HepG2 (cell line): ENCODE measurements at regions not wholly inside any gene's neighbourhood (a gene's known extent, or its start where the extent isn't known, plus 50 kb on each side); places are given as distances from the start of the nearest gene placed in this dataset.

ENCODE experiments used
- ATF6 ChIP-seq: sonication (generic); formaldehyde crosslinking; conservative IDR thresholded peaks from 2 replicates; pipeline ENCODE4 v1.4.0; 2020; ENCODE audit warnings: missing genetic modification reagents
- E2F5 ChIP-seq: sonication (generic); formaldehyde crosslinking; conservative IDR thresholded peaks from 2 replicates; pipeline ENCODE4 v1.4.0; 2020; ENCODE audit warnings: missing genetic modification reagents
- FOXK2 ChIP-seq: fragments of 450-650 bp; IDR thresholded peaks from 2 replicates; pipeline ENCODE4 v1.6.1; 2016
- HNF4A ChIP-seq: sonication (generic); formaldehyde crosslinking; IDR thresholded peaks from 2 replicates; pipeline ENCODE4 v1.4.0; 2020; ENCODE audit warnings: missing genetic modification reagents
- IRF9 ChIP-seq: sonication (generic); formaldehyde crosslinking; IDR thresholded peaks from 2 replicates; pipeline ENCODE4 v1.8.0; 2022; ENCODE audit warnings: missing genetic modification reagents, mild to moderate bottlenecking, borderline replicate concordance
- MAFF ChIP-seq: IDR thresholded peaks from 2 replicates; pipeline ENCODE4 v1.6.1; 2011; ENCODE audit warnings: low read depth, low read length, improper control_type of control experiment
- MTA3 ChIP-seq: sonication (generic); formaldehyde crosslinking; IDR thresholded peaks from 2 replicates; pipeline ENCODE4 v1.4.0; 2020; ENCODE audit warnings: missing genetic modification reagents
- NCOA1 ChIP-seq: sonication (generic); formaldehyde crosslinking; IDR thresholded peaks from 2 replicates; pipeline ENCODE4 v1.9.0; 2021; ENCODE audit warnings: missing genetic modification reagents
- NR2F2 ChIP-seq: IDR thresholded peaks from 2 replicates; pipeline ENCODE4 v1.6.1; 2012; ENCODE audit warnings: low read depth, inconsistent platforms, borderline replicate concordance
- NR2F6 ChIP-seq, 2 experiments: IDR thresholded peaks; 2 replicates each; pipeline ENCODE4 v1.6.1; 2016; ENCODE audit warnings: antibody characterized with exemption in 1 of 2, mild to moderate bottlenecking in 1 of 2
- PCBP2 ChIP-seq: fragments of 200-400 bp; formaldehyde crosslinking; optimal IDR thresholded peaks from 2 replicates; pipeline ENCODE3; 2018; ENCODE audit warnings: low read length, low read depth; ENCODE audit not compliant: poor library complexity, severe bottlenecking
- REXO4 ChIP-seq: sonication (generic); formaldehyde crosslinking; IDR thresholded peaks from 2 replicates; pipeline ENCODE4 v1.8.0; 2022; ENCODE audit warnings: missing genetic modification reagents, mild to moderate bottlenecking, borderline replicate concordance
- SIN3A ChIP-seq: IDR thresholded peaks from 2 replicates; pipeline ENCODE4 v1.6.1; 2011; ENCODE audit warnings: low read depth, mild to moderate bottlenecking, control low read depth, low read length, borderline replicate concordance
- SRSF4 ChIP-seq: fragments of 200-400 bp; formaldehyde crosslinking; IDR thresholded peaks from one replicate; pipeline ENCODE4 v1.6.1; 2018; ENCODE audit warnings: mild to moderate bottlenecking, low read depth, low read length, moderate library complexity; ENCODE audit not compliant: poor library complexity, severe bottlenecking
- TCF7L2 ChIP-seq: IDR thresholded peaks from 2 replicates; pipeline ENCODE4 v1.6.1; 2011; ENCODE audit warnings: mild to moderate bottlenecking, low read depth, low read length, moderate library complexity
- YEATS2 ChIP-seq: sonication (generic); formaldehyde crosslinking; IDR thresholded peaks from 2 replicates; pipeline ENCODE4 v1.4.0; 2020; ENCODE audit warnings: missing genetic modification reagents, borderline replicate concordance
- ZBTB7B ChIP-seq: sonication (generic); formaldehyde crosslinking; IDR thresholded peaks from 2 replicates; pipeline ENCODE4 v1.4.0; 2020; ENCODE audit warnings: missing genetic modification reagents
- ZNF143 ChIP-seq: sonication (generic); formaldehyde crosslinking; IDR thresholded peaks from 2 replicates; pipeline ENCODE4 v1.4.0; 2020; ENCODE audit warnings: missing genetic modification reagents
- ZNF30 ChIP-seq: sonication (generic); formaldehyde crosslinking; IDR thresholded peaks from 2 replicates; pipeline ENCODE4 v1.5.0; 2020; ENCODE audit warnings: mild to moderate bottlenecking, missing genetic modification reagents
- ZNF644 ChIP-seq: IDR thresholded peaks from 2 replicates; pipeline ENCODE4 v1.6.1; 2016; ENCODE audit warnings: low read depth
- ZNF678 ChIP-seq: sonication (generic); formaldehyde crosslinking; IDR thresholded peaks from 2 replicates; pipeline ENCODE4 v1.4.0; 2020; ENCODE audit warnings: mild to moderate bottlenecking, missing genetic modification reagents
- ZNF7 ChIP-seq: IDR thresholded peaks from 2 replicates; pipeline ENCODE4 v1.6.1; 2016; ENCODE audit warnings: missing biosample characterization, missing genetic modification reagents
- ZNF891 ChIP-seq: sonication (generic); formaldehyde crosslinking; IDR thresholded peaks from 2 replicates; pipeline ENCODE4 v1.5.0; 2020; ENCODE audit warnings: mild to moderate bottlenecking, missing genetic modification reagents
- TF ChIP-seq, protein P1 (sequence below), 2 experiments: fragments of 450-650 bp in 1 of 2; sonication (generic) in 1 of 2; formaldehyde crosslinking; IDR thresholded peaks; 2 replicates each; pipeline versions ENCODE4 v1.5.0 to v1.8.0; 2020 to 2022; ENCODE audit warnings: mild to moderate bottlenecking in 1 of 2, missing genetic modification reagents in 1 of 2
- TF ChIP-seq, protein P2 (sequence below): sonication (generic); formaldehyde crosslinking; IDR thresholded peaks from 2 replicates; pipeline ENCODE4 v1.5.0; 2020; ENCODE audit warnings: missing genetic modification reagents

DNA sequence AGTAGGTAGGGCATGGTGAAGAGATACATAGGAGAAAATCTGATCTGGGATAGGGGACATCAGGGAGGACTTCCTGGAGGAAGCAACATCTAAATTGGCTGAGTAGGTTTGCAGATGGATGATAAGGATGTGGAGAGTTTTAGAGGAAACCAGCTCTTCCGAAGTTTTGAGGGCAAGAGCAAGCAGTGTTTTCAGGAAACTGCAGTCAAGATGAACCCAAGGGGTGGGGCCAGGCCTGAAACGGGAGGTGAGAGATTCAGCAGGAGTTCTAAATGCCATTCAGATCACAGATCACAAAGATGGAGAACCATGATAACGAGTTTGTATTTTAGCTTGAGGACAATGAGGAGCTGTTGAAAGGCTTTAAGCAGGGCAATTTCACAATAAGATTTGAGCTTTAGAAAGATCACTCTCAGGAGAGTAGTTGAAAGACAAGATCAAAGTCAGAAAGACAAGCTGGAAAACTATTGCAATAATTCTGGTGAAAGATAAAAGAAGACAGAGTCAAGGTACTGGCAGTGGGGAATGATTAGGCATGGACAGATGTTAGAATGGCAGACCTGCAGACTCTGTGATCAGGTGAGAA is 70.1 kb upstream of the PLXNC1 start (continued):
- TF ChIP-seq SIN3A (no peak), ZNF7 (CRISPR knock-in tag) (no peak), ZNF644 (CRISPR knock-in tag) (0 out of 2 replicates have a peak, but pooled peaks have one; percentile 20), FOXK2 (no peak), NCOA1 (CRISPR knock-in tag) (no peak), REXO4 (no peak), MAFF (no peak), NR2F2 (peak; percentile 15; the same call in 1 of the 2 replicates), ZNF891 (CRISPR knock-in tag) (no peak), MTA3 (CRISPR knock-in tag) (no peak), NR2F6 (IDR thresholded peaks at IDR 0.05) (peak; percentile 38; the same call in 1 of the 2 replicates), NR2F6 (CRISPR knock-in tag; IDR thresholded peaks at IDR 0.05) (no peak), ZBTB7B (CRISPR knock-in tag) (no peak), E2F5 (CRISPR knock-in tag) (no peak), PCBP2 (no peak), HNF4A (CRISPR knock-in tag) (peak; percentile 60), TCF7L2 (peak; percentile 73), ATF6 (CRISPR knock-in tag) (no peak), IRF9 (no peak), ZNF30 (CRISPR knock-in tag) (no peak), SRSF4 (no peak), YEATS2 (CRISPR knock-in tag) (no peak), ZNF678 (CRISPR knock-in tag) (no peak), ZNF143 (CRISPR knock-in tag) (no peak)
- TF ChIP-seq, protein P1, sequence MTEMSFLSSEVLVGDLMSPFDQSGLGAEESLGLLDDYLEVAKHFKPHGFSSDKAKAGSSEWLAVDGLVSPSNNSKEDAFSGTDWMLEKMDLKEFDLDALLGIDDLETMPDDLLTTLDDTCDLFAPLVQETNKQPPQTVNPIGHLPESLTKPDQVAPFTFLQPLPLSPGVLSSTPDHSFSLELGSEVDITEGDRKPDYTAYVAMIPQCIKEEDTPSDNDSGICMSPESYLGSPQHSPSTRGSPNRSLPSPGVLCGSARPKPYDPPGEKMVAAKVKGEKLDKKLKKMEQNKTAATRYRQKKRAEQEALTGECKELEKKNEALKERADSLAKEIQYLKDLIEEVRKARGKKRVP (CRISPR knock-in tag; IDR thresholded peaks at IDR 0.05), result no peak
- TF ChIP-seq, protein P2, sequence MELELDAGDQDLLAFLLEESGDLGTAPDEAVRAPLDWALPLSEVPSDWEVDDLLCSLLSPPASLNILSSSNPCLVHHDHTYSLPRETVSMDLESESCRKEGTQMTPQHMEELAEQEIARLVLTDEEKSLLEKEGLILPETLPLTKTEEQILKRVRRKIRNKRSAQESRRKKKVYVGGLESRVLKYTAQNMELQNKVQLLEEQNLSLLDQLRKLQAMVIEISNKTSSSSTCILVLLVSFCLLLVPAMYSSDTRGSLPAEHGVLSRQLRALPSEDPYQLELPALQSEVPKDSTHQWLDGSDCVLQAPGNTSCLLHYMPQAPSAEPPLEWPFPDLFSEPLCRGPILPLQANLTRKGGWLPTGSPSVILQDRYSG, result no peak
